GM19397 (cell line): ENCODE measurements at regions not wholly inside any gene's neighbourhood (a gene's known extent, or its start where the extent isn't known, plus 50 kb on each side); places are given as distances from the start of the nearest gene placed in this dataset.

ENCODE experiments used
- ATAC-seq: cut with Tn5 transposase; IDR thresholded peaks from one replicate; pipeline ENCODE4 v1.9.1; 2021; ENCODE audit warnings: mild to moderate bottlenecking, moderate library complexity; ENCODE audit not compliant: unreplicated experiment

DNA sequence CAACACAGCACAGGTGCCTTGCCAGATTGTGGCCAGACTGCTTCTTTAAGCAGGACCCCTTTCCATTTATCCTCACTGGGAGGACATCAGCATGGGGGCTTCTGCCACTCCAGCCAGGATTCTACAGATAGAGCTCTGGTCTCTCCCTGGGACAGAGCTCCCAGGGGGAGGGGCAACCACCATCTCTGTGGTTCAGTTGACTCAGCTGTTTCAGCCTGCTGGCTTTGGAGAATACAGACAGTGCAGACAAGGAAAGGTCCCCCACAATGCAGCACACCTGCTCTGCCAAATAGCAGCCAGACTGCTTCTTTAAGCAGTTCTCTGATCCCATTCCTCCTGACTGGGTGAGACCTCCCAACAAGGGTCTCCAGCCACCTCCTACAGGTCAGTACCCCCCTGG is 132.8 kb downstream of the OR2K2 start:
- no peak for ATAC-seq

DNA sequence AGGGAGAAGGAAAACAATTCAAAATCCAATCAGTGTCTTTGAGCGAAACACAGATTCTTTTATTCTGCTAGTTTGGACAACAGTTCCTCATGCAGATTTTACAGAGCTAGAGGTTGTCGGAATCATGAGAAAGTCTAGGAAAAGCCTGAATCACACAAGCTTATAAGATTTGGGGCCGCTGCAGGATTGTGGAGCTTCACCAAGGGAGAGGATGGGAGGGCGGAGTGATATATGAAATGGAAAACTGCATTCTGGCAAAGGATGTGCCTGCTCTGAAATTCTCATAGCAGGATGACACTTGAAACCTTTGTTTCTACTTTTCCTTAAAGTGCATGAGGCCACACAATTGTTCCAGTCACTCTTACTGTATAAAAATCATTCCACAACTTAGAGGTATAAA is 134.3 kb downstream of the OR2K2 start:
- no peak for ATAC-seq

- no peak for ATAC-seq
Observed at GRCh38 chr9:111193095-111193494, 136.9 kb downstream of the OR2K2 start.

DNA sequence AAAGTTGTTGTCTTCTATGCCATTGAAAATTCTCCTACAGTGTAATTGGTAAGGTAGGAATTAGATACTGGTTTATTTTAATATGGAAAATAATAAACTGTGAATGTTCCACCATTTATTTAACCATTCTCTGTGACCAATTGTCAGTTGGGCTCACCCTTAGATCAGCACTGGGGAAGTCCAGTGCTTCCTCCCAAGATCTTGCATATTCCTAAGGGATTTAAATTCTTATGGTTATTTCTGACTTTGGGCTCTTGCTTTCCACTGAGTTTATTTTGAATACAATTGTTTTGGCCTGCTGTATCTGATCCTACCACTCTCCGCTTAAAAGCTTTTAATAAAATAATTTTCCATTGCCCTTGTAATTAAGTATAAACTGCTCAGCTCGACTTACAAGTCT is 137.4 kb downstream of the OR2K2 start:
- ATAC-seq, result no peak

DNA sequence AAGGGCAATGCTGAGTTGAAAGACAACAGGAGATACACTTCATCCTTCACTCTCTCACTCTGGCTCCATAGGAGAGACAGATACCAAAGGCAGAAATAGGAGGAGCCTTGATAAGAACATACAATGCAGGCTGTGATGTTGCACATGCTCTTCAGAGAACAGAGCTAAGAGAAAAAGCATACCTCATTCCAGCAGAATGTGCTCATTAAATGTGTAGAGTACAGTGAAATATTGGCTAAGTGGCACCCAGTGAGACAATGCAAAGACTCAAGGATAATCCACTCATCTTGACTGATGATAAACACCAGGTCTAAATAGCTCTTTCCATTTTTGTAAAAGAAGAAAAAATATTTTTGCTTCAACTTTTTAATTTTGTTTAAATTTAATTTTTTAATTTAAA is 139.7 kb downstream of the OR2K2 start:
- ATAC-seq, result no peak

DNA sequence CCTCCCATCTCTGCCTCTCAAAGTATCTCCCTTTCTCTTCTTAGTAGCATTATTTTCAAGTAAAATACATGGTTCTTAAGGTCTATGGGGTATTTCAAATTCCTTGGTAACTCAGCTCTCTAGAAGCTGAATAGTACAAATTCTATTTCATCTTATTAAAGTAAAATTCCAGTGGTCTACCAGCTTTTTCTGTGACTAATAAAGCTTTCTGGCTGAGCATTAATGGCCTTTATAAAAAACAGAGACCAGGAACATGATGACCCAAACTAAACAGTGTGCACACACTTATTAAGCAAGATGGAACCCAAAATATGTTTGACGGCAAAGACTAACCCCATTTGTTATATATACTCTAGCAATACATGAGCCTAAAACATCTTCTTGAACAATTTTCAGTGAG is 142.6 kb downstream of the OR2K2 start:
- ATAC-seq, result no peak

GRCh38 chr9:111186021-111186530 is 143.9 kb downstream of the OR2K2 start:
- no peak for ATAC-seq

DNA sequence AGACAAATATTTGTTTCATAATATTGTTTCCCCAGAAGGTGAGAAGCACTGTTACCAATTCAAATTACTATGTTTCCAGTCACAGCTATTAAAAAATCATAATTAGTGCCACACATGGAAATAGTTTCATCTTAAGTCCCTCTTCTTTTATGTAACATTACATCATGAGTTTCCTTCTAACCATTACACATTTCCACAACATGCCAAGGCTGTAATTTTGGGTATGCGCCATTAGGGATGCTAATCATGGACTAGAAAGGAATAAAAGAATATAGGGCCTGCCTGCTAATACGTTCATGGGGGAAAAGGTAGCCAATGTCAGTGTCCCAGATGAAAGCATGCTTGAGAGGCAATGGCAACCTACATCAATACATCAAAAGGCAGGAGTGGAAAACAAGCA is 142.5 kb upstream of the LPAR1 start:
- no peak for ATAC-seq

- no peak for ATAC-seq
Observed at GRCh38 chr9:111179577-111179976, 141.3 kb upstream of the LPAR1 start.

GRCh38 chr9:111178331-111179055 is 140.2 kb upstream of the LPAR1 start:
- ATAC-seq, result no peak

- no peak for ATAC-seq
Observed at GRCh38 chr9:111176511-111176910, 138.2 kb upstream of the LPAR1 start.

DNA sequence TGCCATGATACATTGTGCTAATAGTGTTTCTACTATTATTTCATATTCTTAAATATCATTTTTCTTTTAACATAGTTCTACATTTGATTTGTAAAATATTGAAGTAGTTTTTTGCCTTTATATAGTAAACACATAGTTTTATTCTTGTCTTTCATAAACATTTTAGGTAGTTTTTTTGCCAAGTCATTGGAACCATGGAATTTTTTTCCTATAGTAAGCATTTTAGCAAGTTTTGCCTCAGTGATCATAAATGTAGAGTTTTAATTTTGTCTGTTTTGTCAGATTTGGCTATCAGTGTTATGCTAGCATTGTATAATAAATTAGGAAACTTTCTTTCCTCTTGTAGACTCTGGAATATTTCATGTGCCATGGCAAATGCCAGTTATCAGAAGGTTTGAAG is 137.1 kb upstream of the LPAR1 start:
- ATAC-seq, result no peak

- ATAC-seq, result no peak
Observed at GRCh38 chr9:111167341-111167740, 129.1 kb upstream of the LPAR1 start.

DNA sequence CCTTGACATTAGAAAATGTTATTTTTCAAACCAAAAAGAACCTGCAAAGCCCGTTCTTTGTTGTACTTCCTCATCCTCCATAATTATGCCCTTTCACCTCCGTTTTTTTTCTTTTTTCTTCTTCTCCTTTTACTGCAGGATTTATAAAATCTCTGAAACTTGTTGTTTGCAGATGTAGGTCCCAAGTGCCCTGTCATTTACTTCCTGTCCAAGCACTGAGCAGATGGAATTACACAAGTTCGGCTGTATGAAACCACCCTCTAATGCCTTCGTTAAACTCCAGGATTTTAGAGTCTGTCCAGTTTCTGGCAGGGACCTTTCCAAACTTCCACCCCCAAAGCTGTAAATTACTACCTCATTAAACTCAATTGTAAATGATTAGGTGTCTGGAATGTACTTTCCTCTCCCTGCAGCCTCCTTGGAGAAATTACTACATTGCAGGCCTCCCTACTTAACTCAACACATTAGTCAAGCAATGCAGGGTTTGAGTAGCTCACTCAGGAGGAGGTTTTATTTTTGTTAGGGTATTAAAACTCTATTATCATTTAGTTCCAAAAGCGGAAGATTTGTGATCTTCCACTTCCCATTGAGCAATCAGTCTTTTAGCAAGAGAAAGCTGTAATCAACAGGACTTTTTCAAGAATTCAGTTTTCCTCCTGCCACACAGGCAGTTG is 125.6 kb upstream of the LPAR1 start:
- ATAC-seq, result no peak

DNA sequence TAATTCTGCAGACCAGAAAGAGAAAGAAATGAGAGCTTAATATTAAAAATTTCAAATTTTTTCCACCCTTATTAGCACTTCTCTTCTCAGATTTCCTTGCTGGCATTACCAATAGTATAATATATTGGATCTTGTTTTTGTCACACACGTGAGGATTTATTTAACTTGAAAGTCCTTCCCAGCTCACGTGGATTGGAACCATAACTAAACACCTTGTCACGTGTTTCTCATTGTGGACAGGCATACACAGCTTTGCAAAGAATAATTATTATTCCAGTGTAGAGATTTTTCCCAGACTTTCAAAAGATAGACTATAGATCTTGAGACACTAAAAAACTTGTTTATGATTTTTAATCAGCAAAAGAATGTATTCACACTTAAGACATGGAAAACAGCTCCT is 123.8 kb upstream of the LPAR1 start:
- ATAC-seq, result no peak

- no peak for ATAC-seq
Observed at GRCh38 chr9:111161015-111161415, 122.7 kb upstream of the LPAR1 start.

DNA sequence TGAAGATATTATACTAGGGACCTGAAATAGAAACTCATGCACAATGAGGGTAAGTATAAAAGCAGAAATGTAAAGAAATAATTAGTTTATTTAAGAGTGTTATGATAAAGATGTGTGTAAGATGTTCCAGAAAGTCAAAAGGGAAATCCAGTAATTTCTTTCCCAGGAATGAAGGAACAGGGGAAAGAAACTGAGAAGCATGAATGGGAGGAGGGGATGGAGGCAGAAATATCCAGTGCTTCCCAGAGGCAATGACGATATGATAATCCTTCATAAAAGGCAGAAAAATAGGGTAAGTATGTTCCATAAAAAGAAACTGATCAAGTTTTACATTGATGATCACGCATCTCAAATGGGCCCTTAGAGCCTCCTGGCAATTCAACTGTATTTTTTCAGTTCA is 120.7 kb upstream of the LPAR1 start:
- no peak for ATAC-seq

DNA sequence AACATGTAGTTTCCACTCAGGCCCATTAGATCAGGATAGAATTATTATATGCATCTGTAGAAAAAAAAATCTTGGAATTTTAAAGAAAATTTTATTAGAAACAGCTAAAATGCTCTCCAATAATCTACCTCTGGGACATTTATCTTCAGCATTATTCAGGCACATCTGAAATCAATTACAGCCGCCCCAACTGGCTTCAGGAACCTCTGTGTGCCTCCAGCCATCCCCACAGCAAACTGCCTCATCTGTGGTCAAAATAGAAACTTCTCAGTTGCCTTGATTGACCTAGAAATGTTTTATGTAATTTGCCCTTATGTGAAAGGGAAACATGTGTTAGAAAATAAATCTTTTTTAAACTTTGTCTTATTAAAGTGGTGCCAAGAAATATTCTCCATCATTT is 120.1 kb upstream of the LPAR1 start:
- no peak for ATAC-seq

GRCh38 chr9:111154081-111154562 is 115.9 kb upstream of the LPAR1 start:
- ATAC-seq, result no peak

DNA sequence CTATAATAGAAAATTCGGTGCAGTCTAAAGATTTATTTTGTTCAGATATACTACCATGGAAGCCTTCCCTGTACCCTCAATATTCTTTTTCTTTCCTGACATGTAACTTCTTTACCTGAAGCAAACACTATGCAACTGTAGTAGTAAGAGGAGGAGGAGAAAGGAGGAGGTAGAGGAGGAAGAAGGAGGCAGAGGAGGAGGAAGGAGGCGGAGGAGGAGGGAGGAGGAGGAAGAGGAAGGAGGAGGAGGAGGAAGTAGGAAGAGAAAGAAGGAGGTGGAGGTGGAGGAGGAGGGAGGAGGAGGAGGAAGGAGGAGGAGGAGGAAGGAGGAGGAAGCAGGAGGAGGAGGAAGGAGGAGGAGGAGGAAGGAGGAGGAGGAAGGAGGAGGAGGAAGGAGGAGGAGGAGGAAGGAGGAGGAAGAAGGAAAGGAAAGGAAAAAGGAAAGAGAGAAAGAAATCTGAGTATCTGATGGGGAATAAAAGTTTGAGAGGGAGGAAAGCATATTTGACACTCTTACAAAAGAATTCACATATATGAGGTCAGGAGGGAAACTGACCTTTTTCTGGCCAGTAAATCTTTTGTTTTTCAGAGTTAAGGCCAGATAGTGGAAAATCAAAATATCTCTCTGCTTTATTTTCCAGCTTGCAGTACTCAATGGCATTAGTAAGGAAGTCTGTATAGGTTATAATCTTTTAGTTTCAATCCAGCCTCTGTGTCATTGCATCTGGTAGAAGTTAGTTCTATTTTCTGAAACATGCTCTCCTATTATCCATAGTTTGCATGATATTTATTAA is 114.5 kb upstream of the LPAR1 start:
- no peak for ATAC-seq

- ATAC-seq, result no peak
Observed at GRCh38 chr9:111151537-111151936, 113.3 kb upstream of the LPAR1 start.

DNA sequence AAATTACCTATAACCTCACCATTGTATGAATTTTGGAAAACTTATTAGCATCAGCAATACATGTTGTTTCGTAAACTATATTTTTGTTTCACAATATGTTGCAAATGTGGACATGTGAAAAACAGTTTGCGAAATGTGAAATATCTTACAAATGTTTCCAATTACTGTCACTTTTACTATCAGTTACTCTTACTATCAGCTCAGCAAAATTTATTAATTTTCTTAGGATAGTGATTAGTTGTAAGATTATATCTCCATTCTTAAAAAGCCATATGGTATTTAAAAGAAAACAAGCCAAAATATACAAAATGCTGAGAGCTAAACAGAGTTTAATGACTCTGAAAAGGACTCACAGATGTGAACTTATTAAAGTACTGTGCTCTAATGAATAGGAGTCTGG is 111.9 kb upstream of the LPAR1 start:
- ATAC-seq, result no peak
